ENCODE measurements at regions not wholly inside any gene's neighbourhood (a gene's known extent, or its start where the extent isn't known, plus 50 kb on each side); places are given as distances from the start of the nearest gene placed in this dataset.

DNA sequence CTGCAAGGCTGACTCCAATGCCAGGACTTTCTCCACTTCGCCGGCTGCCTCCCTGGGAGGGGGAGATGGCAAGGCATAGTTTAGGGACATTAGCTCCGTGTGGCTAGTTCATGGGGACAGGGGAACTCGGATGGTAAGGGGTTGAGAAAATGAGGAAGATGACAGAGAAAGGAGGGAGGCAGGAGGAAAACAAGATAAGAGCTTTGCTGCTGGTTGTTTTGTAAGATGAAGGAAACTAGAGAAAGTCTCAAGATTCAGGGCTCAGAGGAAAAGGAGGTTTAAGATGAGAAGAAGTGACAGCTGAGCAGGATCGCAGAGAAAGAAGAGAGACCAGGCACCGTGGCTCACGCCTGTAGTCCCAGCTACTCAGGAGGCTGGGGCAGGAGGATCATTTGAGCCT is 180.9 kb upstream of the RREB1 start:
- H3K9ac ChIP-seq (replicated peaks; ENCODE audit: extremely low read depth, insufficient read depth, low read length) = no peak overlapping the region
- ChIA-PET CTCF (no interaction called here), POLR2A (no interaction called here)
- H3K4me2 ChIP-seq (ENCODE audit: insufficient read depth, low read length) = no peak overlapping the region
- no peak overlapping the region for H2AFZ ChIP-seq (ENCODE audit: low read depth, low read length)
- H4K20me1 ChIP-seq (replicated peaks; ENCODE audit: control insufficient read depth, extremely low read depth, insufficient read depth, low read length) = no peaks in the 10 kb centered on the region
- H3K9me1 ChIP-seq (replicated peaks; ENCODE audit: control insufficient read depth, extremely low read depth, insufficient read depth, low read length) = no peaks in the 10 kb centered on the region
- H3K27ac ChIP-seq (ENCODE audit: insufficient read depth, low read depth, low read length) = no peak overlapping the region
- FAIRE-seq (no peak), DNase-seq (ENCODE audit: low read depth, low spot score) (no peak)
- dilution Hi-C loops (cut with MboI; ENCODE audit: extremely low pct_ligation_motif_present, low sequenced_read_pairs) (no loop called here), intact Hi-C loops (cut with micrococcal nuclease) (no loop called here)
- no TSS peak for BruUV-seq (replicated peaks)
- TF ChIP-seq MYC (IDR thresholded peaks at IDR 0.05; ENCODE audit: low read depth, low read length) (no peak), JUN (IDR thresholded peaks at IDR 0.05; ENCODE audit: borderline replicate concordance, insufficient read depth, insufficient read length, low read depth) (no peak), POLR2AphosphoS5 (IDR thresholded peaks at IDR 0.05; ENCODE audit: insufficient read depth, low read depth, low read length) (no peak), GATA2 (IDR thresholded peaks at IDR 0.05; ENCODE audit: insufficient read depth, insufficient read length, low read depth, low read length) (no peak), POLR2A (IDR thresholded peaks at IDR 0.05; ENCODE audit: low read depth, low read length) (no peak), EZH2 (IDR thresholded peaks at IDR 0.05; ENCODE audit: borderline replicate concordance, low read depth, low read length, severe bottlenecking) (no peak), FOS (IDR thresholded peaks at IDR 0.05; ENCODE audit: borderline replicate concordance, insufficient read depth, low read length) (no peak)
- TF ChIP-seq, protein P1, sequence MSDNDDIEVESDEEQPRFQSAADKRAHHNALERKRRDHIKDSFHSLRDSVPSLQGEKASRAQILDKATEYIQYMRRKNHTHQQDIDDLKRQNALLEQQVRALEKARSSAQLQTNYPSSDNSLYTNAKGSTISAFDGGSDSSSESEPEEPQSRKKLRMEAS (IDR thresholded peaks at IDR 0.05; ENCODE audit: insufficient read depth, insufficient read length) = no peak
- TF ChIP-seq, protein P2, sequence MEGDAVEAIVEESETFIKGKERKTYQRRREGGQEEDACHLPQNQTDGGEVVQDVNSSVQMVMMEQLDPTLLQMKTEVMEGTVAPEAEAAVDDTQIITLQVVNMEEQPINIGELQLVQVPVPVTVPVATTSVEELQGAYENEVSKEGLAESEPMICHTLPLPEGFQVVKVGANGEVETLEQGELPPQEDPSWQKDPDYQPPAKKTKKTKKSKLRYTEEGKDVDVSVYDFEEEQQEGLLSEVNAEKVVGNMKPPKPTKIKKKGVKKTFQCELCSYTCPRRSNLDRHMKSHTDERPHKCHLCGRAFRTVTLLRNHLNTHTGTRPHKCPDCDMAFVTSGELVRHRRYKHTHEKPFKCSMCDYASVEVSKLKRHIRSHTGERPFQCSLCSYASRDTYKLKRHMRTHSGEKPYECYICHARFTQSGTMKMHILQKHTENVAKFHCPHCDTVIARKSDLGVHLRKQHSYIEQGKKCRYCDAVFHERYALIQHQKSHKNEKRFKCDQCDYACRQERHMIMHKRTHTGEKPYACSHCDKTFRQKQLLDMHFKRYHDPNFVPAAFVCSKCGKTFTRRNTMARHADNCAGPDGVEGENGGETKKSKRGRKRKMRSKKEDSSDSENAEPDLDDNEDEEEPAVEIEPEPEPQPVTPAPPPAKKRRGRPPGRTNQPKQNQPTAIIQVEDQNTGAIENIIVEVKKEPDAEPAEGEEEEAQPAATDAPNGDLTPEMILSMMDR (IDR thresholded peaks at IDR 0.05; ENCODE audit: extremely low read depth in 1 of 2, insufficient read depth in 1 of 2, low read depth in 1 of 2, low read length in 2 of 2) = no peak
- no peak overlapping the region for H3K4me3 ChIP-seq (replicated peaks in 1 of 3; ENCODE audit: insufficient read depth in 1 of 3, low read depth in 1 of 3, low read length in 3 of 3)
- no peaks in the 10 kb centered on the region for H3K9me3 ChIP-seq (replicated peaks; ENCODE audit: control insufficient read depth, insufficient read depth, low read length)
- no peaks in the 10 kb centered on the region for H3K4me1 ChIP-seq (ENCODE audit: control insufficient read depth, extremely low read depth, insufficient read depth, low read length)
- no peaks in the 10 kb centered on the region for H3K79me2 ChIP-seq (ENCODE audit: control insufficient read depth, insufficient read depth, low read length)
- H3K36me3 ChIP-seq (ENCODE audit: control insufficient read depth in 2 of 2, extremely low read depth in 1 of 2, insufficient read depth in 2 of 2, low read length in 2 of 2) = no peaks in the 10 kb centered on the region
- H3K27me3 ChIP-seq (ENCODE audit: control insufficient read depth in 2 of 2, insufficient read depth in 2 of 2, low read length in 2 of 2) = no peaks in the 10 kb centered on the region
